ENCODE measurements at regions not wholly inside any gene's neighbourhood (a gene's known extent, or its start where the extent isn't known, plus 50 kb on each side); places are given as distances from the start of the nearest gene placed in this dataset.

DNA sequence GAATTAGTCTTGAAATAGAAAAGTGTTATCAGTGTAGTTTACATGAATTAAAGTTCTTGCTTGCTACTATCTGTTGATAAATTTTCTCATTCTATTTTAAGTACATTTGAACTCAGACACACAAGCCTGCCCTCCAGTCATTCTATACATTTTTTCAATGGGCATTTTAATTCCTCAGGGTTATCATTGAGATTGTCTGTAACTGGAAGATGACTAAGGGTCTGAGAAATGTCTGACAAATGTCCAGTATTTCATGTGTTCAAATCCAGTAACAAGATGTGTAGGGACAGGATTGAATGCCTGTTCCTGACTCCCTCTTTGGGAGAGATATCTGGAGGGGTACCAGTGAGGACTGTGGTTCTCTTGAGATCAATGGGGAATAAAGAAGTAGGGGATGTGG, 223.9 kb upstream of the ADAMTSL1 start:
- in situ Hi-C loops (cut with HindIII; ENCODE audit: extremely low pct_ligation_motif_present, low pct_unique_long_range_greater_than_20kb) (loop anchor here (5.0 to 25.0 kb wide), 2 partner anchors 192 to 562 kb away; no protein-coding TSS in a partner anchor), intact Hi-C loops (cut with micrococcal nuclease; ENCODE audit: unreplicated experiment) (no loop called here)
- no peak overlapping the region for H3K4me2 ChIP-seq (ENCODE audit: low read depth, low read length)
- ATAC-seq = no peak
- FAIRE-seq = no peak
- no peak for TF ChIP-seq HOXA5 (CRISPR knock-in tag; IDR thresholded peaks at IDR 0.05)
- no peak for TF ChIP-seq SAFB2 (CRISPR knock-in tag; IDR thresholded peaks at IDR 0.05; ENCODE audit: borderline replicate concordance, low read depth)
- no peak for TF ChIP-seq TBL1XR1 (IDR thresholded peaks at IDR 0.05; ENCODE audit: borderline replicate concordance, low read length, partially characterized antibody)
- TF ChIP-seq, protein P1, sequence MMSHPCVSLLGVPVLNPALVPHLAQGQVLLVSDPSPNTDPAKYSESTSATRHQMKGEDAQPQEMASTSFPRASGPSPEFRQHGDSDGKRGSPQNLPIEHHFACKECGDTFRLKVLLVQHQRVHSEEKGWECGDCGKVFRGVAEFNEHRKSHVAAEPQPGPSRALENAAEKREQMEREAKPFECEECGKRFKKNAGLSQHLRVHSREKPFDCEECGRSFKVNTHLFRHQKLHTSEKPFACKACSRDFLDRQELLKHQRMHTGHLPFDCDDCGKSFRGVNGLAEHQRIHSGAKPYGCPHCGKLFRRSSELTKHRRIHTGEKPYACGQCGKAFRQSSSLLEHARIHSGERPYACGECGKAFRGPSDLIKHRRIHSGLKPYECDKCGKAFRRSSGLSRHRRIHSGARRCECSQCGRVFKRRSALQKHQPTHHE (CRISPR knock-in tag; IDR thresholded peaks at IDR 0.05; ENCODE audit: borderline replicate concordance) = no peak
- TF ChIP-seq, protein P2, sequence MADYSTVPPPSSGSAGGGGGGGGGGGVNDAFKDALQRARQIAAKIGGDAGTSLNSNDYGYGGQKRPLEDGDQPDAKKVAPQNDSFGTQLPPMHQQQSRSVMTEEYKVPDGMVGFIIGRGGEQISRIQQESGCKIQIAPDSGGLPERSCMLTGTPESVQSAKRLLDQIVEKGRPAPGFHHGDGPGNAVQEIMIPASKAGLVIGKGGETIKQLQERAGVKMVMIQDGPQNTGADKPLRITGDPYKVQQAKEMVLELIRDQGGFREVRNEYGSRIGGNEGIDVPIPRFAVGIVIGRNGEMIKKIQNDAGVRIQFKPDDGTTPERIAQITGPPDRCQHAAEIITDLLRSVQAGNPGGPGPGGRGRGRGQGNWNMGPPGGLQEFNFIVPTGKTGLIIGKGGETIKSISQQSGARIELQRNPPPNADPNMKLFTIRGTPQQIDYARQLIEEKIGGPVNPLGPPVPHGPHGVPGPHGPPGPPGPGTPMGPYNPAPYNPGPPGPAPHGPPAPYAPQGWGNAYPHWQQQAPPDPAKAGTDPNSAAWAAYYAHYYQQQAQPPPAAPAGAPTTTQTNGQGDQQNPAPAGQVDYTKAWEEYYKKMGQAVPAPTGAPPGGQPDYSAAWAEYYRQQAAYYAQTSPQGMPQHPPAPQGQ (CRISPR knock-in tag; IDR thresholded peaks at IDR 0.05; ENCODE audit: borderline replicate concordance) = no peak
- no peak for TF ChIP-seq ZNF709 (CRISPR knock-in tag; IDR thresholded peaks at IDR 0.05)
- no peak for TF ChIP-seq THAP11 (CRISPR knock-in tag; IDR thresholded peaks at IDR 0.05)
- TF ChIP-seq KLF6 (CRISPR knock-in tag; IDR thresholded peaks at IDR 0.05) = no peak
- TF ChIP-seq ZNF589 (CRISPR knock-in tag; conservative IDR thresholded peaks at IDR 0.05) = no peak
- POLR2A ChIA-PET = no interaction called here
- no peak overlapping the region for H3K4me3 ChIP-seq (replicated peaks in 1 of 3; ENCODE audit: insufficient read depth in 1 of 3, low read depth in 2 of 3, low read length in 3 of 3)
- no peaks in the 10 kb centered on the region for H3K36me3 ChIP-seq (replicated peaks in 1 of 2; ENCODE audit: control insufficient read depth in 1 of 2, insufficient read depth in 2 of 2, low read length in 2 of 2)
- H3K9ac ChIP-seq (ENCODE audit: insufficient read depth, low read depth, low read length) = no peak overlapping the region
- no peaks in the 10 kb centered on the region for H3K27me3 ChIP-seq (ENCODE audit: control insufficient read depth in 1 of 2, insufficient read depth in 2 of 2, low read length in 2 of 2)
- H3K9me3 ChIP-seq (ENCODE audit: low read length) = no peaks in the 10 kb centered on the region
- BruUV-seq (replicated peaks) = no TSS peak
- H3K79me2 ChIP-seq (ENCODE audit: insufficient read depth, low read length) = no peaks in the 10 kb centered on the region
- H2AFZ ChIP-seq (ENCODE audit: low read length) = no peak overlapping the region
- no peaks in the 10 kb centered on the region for H4K20me1 ChIP-seq (ENCODE audit: insufficient read depth, low read length)
- H3K27ac ChIP-seq (ENCODE audit: extremely low read length, insufficient read depth, low read length) = no peak overlapping the region
- H3K4me1 ChIP-seq (ENCODE audit: insufficient read depth, low read length) = no peaks in the 10 kb centered on the region
- no peak for DNase-seq (ENCODE audit: low spot score)
- CTCF ChIA-PET (ENCODE audit: low intra/inter-chr PET ratio, low total read pairs) = no interaction called here

Data from HepG2 (cell line).